Endothelial cell (in vitro differentiated cells): ENCODE measurements at regions not wholly inside any gene's neighbourhood (a gene's known extent, or its start where the extent isn't known, plus 50 kb on each side); places are given as distances from the start of the nearest gene placed in this dataset.

Experiments used
- DNase-seq: peaks from one replicate; pipeline ENCODE4 v3.0.0; 2021; ENCODE audit warnings: low spot score
- H3K27ac Mint-ChIP-seq: one replicate; pipeline ENCODE4 v1.8.0; 2021; ENCODE audit warnings: mixed read lengths, inconsistent platforms; ENCODE audit not compliant: unreplicated experiment
- H3K27me3 Mint-ChIP-seq: one replicate; pipeline ENCODE4 v1.8.0; 2021; ENCODE audit warnings: mild to moderate bottlenecking, moderate library complexity, mixed read lengths, inconsistent platforms; ENCODE audit not compliant: unreplicated experiment
- H3K36me3 Mint-ChIP-seq: one replicate; pipeline ENCODE4 v1.8.0; 2021; ENCODE audit warnings: mild to moderate bottlenecking, low read depth, mixed read lengths, inconsistent platforms; ENCODE audit not compliant: unreplicated experiment
- H3K4me1 Mint-ChIP-seq: one replicate; pipeline ENCODE4 v1.8.0; 2021; ENCODE audit warnings: mild to moderate bottlenecking, mixed read lengths, inconsistent platforms; ENCODE audit not compliant: unreplicated experiment
- H3K4me3 Mint-ChIP-seq: one replicate; pipeline ENCODE4 v1.8.0; 2021; ENCODE audit warnings: mild to moderate bottlenecking, mixed read lengths, inconsistent platforms; ENCODE audit not compliant: unreplicated experiment
- H3K9me3 Mint-ChIP-seq: one replicate; pipeline ENCODE4 v1.8.0; 2021; ENCODE audit warnings: mixed read lengths, inconsistent platforms; ENCODE audit not compliant: unreplicated experiment
- TF ChIP-seq, protein P1 (sequence below): fragments of 200-600 bp; sonication (generic); IDR thresholded peaks from one replicate; pipeline ENCODE4 v1.5.0; 2021; ENCODE audit warnings: antibody characterized with exemption; ENCODE audit not compliant: unreplicated experiment

DNA sequence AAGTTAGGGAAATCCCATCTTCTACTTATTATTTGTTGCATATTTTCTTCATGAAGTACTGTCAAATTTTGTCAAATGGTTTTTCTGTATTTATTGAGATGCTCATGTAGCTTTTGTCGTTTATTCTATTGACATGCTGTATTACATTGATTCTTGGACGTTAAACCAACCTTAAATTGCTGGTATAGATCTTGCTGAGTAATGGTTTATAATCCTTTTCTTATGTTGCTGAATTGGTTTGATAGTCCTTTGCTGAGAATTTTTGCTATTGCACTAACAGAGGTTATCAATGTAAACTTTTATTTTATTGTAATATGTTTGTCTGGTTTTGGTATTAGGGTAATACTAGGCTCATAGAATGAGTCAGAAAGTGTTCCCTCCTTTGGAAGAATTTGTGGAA is 54.3 kb upstream of the COL6A5 start:
- TF ChIP-seq, protein P1, sequence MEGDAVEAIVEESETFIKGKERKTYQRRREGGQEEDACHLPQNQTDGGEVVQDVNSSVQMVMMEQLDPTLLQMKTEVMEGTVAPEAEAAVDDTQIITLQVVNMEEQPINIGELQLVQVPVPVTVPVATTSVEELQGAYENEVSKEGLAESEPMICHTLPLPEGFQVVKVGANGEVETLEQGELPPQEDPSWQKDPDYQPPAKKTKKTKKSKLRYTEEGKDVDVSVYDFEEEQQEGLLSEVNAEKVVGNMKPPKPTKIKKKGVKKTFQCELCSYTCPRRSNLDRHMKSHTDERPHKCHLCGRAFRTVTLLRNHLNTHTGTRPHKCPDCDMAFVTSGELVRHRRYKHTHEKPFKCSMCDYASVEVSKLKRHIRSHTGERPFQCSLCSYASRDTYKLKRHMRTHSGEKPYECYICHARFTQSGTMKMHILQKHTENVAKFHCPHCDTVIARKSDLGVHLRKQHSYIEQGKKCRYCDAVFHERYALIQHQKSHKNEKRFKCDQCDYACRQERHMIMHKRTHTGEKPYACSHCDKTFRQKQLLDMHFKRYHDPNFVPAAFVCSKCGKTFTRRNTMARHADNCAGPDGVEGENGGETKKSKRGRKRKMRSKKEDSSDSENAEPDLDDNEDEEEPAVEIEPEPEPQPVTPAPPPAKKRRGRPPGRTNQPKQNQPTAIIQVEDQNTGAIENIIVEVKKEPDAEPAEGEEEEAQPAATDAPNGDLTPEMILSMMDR, result no peak
- Mint-ChIP-seq H3K27me3 (no peaks in the 10 kb centered on the region), H3K9me3 (no peaks in the 10 kb centered on the region), H3K27ac (no peak overlapping the region), H3K36me3 (no peaks in the 10 kb centered on the region), H3K4me3 (no peak overlapping the region), H3K4me1 (no peaks in the 10 kb centered on the region)
- no peak for DNase-seq

DNA sequence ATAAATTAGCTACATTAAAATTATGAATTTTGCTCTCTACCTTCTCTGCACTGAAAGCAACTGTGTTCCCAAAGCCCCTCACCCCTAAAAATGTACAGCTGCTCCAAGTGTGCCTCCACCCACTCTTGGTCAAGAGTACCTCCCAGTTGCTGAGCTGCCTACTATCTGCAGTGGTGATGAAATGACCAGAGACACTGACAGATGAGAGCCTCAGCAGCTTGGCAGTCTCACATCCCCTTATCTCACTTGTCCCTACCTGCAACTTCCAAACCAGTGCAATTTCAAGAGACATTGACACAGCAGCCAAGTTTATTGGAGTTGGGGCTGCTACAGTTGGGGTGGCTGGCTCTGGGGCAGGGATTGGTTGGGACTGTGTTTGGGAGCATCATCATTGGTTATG is 52.2 kb upstream of the COL6A5 start:
- Mint-ChIP-seq H3K27me3 (no peaks in the 10 kb centered on the region), H3K4me1 (no peaks in the 10 kb centered on the region), H3K36me3 (no peaks in the 10 kb centered on the region), H3K27ac (no peak overlapping the region), H3K4me3 (no peak overlapping the region), H3K9me3 (no peaks in the 10 kb centered on the region)
- TF ChIP-seq, protein P1, result no peak
- DNase-seq, result no peak
